ENCODE measurements at regions not wholly inside any gene's neighbourhood (a gene's known extent, or its start where the extent isn't known, plus 50 kb on each side); places are given as distances from the start of the nearest gene placed in this dataset.
"Not testable (repeated sequence)": the region's sequence is repeated elsewhere in the genome, so short reads cannot be mapped to it uniquely, and the experiment has no call there.

DNA sequence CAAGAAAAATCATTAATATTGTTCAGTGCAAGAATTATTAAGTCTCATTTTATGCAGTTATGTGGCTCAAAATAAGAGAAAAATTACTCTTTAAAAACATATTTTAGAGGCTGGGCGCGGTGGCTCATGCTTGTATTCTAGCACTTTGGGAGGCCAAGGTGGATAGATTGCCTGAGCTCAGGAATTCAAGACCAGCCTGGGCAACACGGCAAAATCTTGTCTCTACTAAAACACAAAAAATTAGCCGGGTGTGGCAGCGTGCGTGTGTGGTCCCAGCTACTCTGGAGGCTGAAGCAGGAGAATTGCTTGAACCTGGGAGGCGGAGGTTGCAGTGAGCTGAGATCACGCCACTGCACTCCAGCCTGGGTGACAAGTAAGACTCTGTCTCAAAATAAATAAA, 87.9 kb upstream of the STK39 start:
- not testable (repeated sequence) for TF ChIP-seq POLR2AphosphoS5 (IDR thresholded peaks at IDR 0.05); POLR2A (IDR thresholded peaks at IDR 0.05; ENCODE audit: low read depth)
